ENCODE measurements at regions not wholly inside any gene's neighbourhood (a gene's known extent, or its start where the extent isn't known, plus 50 kb on each side); places are given as distances from the start of the nearest gene placed in this dataset.

DNA sequence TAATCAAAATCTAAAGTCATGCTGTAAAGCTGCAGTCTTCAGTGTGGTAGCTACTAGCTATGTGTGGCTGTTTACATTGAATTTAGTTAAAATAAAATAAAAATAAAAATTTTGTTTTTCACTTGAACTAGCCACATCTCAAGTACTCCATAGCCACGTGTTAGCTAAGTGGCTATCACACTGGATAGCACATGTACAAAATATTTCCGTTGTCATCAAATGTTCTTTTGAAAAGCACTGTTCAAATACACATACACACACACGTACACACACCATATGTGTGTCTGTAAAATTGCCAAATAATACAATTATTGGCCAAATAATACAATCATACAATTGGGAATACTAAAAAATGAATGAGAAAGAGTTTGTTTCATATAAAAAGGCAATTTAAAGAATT is 778.2 kb upstream of the FLRT2 start:
- in situ Hi-C loops (cut with MboI; ENCODE audit: low pct_unique_long_range_greater_than_20kb, low sequenced_read_pairs, unreplicated experiment) = no loop called here
- DNase-seq (ENCODE audit: low spot score) = no peak
- TF ChIP-seq, protein P1, sequence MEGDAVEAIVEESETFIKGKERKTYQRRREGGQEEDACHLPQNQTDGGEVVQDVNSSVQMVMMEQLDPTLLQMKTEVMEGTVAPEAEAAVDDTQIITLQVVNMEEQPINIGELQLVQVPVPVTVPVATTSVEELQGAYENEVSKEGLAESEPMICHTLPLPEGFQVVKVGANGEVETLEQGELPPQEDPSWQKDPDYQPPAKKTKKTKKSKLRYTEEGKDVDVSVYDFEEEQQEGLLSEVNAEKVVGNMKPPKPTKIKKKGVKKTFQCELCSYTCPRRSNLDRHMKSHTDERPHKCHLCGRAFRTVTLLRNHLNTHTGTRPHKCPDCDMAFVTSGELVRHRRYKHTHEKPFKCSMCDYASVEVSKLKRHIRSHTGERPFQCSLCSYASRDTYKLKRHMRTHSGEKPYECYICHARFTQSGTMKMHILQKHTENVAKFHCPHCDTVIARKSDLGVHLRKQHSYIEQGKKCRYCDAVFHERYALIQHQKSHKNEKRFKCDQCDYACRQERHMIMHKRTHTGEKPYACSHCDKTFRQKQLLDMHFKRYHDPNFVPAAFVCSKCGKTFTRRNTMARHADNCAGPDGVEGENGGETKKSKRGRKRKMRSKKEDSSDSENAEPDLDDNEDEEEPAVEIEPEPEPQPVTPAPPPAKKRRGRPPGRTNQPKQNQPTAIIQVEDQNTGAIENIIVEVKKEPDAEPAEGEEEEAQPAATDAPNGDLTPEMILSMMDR (IDR thresholded peaks at IDR 0.05; ENCODE audit: extremely low read depth, insufficient read depth, missing control alignments) = no peak

DNA sequence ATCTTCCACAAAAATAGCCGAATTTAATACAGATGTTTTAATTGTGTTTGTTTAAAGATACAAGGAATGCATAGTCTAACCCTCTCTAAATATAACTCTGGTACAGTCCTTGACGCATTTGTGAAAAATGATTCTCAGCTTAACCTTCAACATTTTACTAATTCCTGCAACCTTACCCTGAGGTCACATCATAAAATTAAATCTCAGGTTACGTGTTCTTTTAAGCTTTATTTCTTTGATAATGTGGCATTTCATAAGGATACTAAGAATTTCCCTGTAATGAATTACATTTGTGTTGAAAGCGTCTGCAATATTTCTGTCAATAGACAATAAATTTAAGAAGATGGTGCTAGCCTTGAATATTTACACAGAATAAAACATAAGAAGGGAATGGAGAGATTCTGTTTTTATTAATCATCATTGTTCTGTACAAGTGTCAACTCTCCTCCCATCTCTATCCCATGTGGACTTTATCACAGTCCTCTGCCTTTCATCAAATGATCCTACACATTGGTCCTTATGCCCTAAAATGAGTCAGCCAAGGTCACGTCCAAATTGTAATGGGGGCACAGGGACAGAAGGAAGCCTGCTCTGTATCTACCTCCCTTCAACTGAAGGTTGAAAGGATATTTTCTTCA is 769.3 kb upstream of the FLRT2 start:
- TF ChIP-seq, protein P1 (IDR thresholded peaks at IDR 0.05; ENCODE audit: extremely low read depth, insufficient read depth, missing control alignments) = no peak
- no peak for DNase-seq (ENCODE audit: low spot score)
- in situ Hi-C loops (cut with MboI; ENCODE audit: low pct_unique_long_range_greater_than_20kb, low sequenced_read_pairs, unreplicated experiment) = no loop called here

DNA sequence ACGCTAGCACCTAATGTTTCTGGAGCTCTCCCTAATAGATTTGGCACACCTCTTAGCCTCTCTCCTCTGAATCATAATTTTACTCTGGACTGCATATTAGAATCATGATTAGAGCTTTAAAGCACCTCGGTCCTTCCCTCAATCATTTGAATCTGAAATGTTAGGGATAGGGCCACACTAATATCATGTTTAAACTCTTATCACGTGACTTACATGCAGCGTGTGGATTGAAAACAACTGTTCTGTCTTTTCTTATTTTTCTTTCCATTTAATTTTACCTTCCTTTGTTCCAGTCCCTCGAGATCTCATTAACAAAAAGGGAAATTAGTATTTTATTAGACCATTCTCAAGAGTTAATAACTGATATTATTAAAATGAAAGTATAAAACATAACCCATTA is 762.5 kb upstream of the FLRT2 start:
- DNase-seq (ENCODE audit: low spot score) = no peak
- in situ Hi-C loops (cut with MboI; ENCODE audit: low pct_unique_long_range_greater_than_20kb, low sequenced_read_pairs, unreplicated experiment) = no loop called here
- TF ChIP-seq, protein P1 (IDR thresholded peaks at IDR 0.05; ENCODE audit: extremely low read depth, insufficient read depth, missing control alignments) = no peak

DNA sequence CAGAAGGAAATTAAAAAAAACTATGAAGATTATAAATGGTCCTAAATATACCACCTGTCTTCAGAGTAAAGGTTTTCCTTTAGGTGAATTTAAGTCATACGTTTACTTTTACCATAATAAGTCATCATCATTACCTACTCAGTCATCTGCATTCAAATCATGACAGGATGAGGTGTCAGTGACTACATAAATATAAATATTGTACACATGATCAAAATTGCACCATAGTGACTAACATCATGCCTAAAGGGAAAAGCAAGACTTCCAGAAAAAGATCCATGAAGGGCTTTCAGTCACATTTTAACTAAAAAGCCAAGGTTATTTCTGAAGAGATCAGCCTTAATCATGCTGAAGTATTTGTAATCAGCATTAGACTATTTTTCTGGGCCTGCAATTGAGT is 759.9 kb upstream of the FLRT2 start:
- TF ChIP-seq, protein P1 (IDR thresholded peaks at IDR 0.05; ENCODE audit: extremely low read depth, insufficient read depth, missing control alignments) = no peak
- in situ Hi-C loops (cut with MboI; ENCODE audit: low pct_unique_long_range_greater_than_20kb, low sequenced_read_pairs, unreplicated experiment) = no loop called here
- DNase-seq (ENCODE audit: low spot score) = no peak

DNA sequence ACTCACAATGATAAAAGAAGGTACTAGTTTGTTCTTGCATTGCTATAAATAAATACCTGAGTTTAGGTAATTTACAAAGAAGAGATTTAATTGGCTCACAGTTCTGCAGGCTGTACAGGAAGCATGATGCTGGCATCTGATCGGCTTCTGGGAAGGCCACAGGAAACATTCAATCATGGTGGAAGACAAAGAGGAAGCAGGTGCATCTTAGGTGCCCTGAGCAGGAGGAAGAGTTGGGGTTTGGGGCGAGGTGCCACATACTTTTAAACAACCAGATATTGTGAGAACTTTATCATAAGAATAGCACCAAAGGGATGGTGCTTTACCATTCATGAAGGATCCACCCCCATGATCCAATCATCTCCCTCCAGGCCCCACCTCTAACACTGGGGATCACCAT is 752.6 kb upstream of the FLRT2 start:
- no peak for DNase-seq (ENCODE audit: low spot score)
- TF ChIP-seq, protein P1 (IDR thresholded peaks at IDR 0.05; ENCODE audit: extremely low read depth, insufficient read depth, missing control alignments) = no peak
- in situ Hi-C loops (cut with MboI; ENCODE audit: low pct_unique_long_range_greater_than_20kb, low sequenced_read_pairs, unreplicated experiment) = no loop called here

DNA sequence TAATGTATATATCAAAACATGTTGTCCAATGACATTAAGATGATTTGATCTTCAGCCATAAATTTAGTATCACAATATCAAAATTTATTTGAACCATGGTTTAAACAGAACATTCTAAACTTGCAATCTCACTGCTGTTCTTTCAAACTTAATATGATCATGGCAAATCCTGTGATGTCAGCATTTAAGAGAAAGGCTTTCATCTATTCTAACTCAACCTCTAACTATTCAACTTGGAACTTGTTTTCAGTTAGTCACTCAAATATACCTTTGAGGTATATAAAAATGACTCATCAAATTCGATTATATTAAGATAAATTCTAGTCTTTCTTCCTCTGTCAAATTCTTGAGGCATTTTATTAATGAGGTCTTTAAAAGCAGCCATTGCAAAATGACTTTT is 747.0 kb upstream of the FLRT2 start:
- no peak for DNase-seq (ENCODE audit: low spot score)
- in situ Hi-C loops (cut with MboI; ENCODE audit: low pct_unique_long_range_greater_than_20kb, low sequenced_read_pairs, unreplicated experiment) = no loop called here
- TF ChIP-seq, protein P1 (IDR thresholded peaks at IDR 0.05; ENCODE audit: extremely low read depth, insufficient read depth, missing control alignments) = no peak
